GM19463 (cell line): ENCODE measurements at regions not wholly inside any gene's neighbourhood (a gene's known extent, or its start where the extent isn't known, plus 50 kb on each side); places are given as distances from the start of the nearest gene placed in this dataset.

Experiments
- ATAC-seq: cut with Tn5 transposase; IDR thresholded peaks from one replicate; pipeline ENCODE4 v1.9.1; 2021; ENCODE audit warnings: mild to moderate bottlenecking, moderate library complexity; ENCODE audit not compliant: unreplicated experiment

DNA sequence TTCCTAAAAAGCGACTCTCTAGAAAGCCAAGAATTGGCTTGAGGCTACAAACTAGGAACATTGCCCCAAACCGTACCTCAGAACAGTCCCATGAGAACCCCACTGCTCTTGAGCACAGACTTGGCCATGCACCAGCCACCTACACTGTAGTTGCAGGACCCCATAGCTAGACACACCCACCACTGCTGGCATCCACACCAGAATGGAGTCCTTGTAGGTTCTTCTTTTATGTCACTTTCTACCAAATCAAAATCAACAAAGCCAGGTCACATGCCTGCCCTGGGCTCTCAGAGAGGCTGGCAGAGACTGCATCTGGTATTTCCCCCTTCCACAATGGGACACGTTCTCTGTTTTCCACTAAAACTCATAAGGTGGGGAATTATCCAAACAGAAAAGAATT lies 290.5 kb downstream of the SHOX2 start:
- ATAC-seq = no peak

GRCh38 chr3:157810924-157811718 lies 295.1 kb downstream of the SHOX2 start:
- no peak for ATAC-seq

GRCh38 chr3:157807280-157807679 lies 298.9 kb downstream of the SHOX2 start:
- ATAC-seq = no peak

DNA sequence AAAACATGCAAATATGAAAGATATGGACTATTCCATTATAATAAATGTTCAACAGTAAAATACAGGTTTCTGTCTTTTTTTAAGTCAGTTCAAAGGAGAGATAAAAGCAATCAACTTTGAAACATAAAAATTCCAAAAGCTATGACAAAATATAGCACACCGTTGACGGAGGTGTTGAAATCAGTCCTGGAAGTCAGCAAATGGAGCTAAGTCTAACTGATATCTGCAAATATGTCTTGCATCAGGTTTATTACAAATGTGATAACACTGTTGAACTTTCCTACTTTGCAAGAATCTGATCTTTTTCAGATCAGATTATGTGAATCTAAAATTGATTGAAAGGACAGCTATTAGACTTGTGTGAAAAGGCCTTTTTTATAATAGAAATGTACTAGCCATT lies 300.7 kb downstream of the SHOX2 start:
- ATAC-seq = no peak

DNA sequence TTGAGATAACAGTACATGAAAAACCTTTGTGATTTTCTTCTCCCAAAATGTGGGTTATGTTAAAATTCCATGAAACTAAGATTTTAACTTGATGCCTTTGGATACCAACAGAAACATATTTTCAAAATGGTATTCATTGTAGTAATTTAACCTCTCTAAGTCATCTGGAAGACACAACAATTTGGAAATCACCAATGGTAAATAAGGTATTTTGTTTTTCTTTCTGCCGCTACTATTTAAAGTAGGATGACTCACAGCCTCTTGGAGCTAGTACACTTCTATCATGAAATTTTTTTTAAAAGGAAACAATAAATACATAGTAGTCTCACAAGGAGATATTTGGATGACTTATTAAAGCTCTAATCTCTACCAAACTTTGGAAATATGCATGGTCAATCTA lies 291.6 kb upstream of the VEPH1 start:
- no peak for ATAC-seq

DNA sequence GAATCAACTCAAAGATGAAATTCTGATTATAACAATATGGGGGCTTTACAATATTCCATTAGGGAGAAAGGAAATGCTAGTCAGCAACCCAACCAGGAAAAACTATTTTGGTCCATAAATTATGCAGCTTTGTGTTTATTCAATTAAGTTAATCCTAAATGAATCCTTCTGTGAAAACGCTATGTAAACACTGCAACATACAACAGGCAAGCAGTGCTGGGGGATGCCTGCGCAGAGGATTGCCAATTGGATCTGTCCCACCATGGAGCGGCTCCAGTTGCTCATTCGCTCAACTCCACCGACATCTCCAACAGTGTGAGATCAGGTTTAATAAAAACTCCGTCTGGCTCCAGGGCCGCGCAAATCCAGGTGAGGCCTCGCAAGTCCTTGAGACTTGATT lies 290.5 kb upstream of the VEPH1 start:
- no peak for ATAC-seq

DNA sequence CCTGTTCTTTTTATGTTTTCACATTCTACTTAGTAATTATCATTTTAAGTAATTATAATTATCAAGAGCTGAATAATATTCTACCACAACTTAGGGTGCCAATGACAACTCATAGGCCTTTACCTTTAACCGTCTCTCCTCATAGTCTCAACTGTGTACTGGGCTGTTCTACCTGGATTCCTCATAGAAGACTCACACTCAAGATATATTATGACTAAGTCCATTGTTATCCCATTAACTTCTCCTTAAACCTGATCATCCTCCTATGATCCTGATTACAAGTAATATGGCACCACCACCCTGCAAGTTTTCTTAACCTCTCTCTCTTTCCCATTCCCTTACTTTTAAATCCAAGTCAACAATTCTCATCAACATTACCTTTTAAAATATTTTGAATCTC lies 285.9 kb upstream of the VEPH1 start:
- ATAC-seq = no peak

DNA sequence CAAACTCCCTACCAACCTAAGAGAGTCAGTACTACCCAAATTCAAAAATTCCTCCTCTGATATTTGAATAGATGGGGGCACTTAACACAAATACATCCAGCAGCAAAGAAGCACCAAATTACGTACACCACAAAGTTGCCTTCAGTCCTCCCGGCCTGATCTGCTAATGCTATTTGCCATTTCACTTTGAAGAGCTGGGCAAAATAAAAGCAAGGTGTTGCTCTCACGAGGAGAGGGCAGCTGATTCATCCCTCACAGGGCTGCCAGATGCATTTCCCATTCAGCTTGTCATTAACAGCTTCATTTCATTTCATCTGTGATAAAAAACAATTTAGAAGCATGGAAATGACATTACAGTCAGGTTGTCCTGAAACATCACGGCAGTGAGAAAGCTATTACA lies 283.4 kb upstream of the VEPH1 start:
- no peak for ATAC-seq

GRCh38 chr3:157786211-157786610 lies 283.0 kb upstream of the VEPH1 start:
- no peak for ATAC-seq

GRCh38 chr3:157785102-157785826 lies 282.0 kb upstream of the VEPH1 start:
- no peak for ATAC-seq

DNA sequence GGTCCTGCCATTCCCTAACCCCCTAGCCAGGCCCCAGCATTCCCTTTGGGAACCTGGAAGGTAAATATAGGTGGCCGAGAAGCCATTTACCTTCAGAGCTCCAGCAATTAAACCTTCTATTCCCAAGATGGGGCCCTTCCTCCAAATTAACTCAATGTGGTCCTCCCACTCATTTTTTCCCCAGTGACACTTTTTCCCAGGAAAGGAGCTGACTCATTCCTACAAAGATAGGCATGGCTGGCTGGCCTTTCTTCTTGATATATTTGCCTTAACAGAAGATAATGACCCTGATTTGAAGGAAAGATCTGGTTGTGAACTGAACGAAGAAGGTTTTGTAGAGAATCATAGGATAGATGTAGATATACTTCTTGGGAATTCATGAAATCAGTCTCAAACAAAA lies 279.0 kb upstream of the VEPH1 start:
- no peak for ATAC-seq

DNA sequence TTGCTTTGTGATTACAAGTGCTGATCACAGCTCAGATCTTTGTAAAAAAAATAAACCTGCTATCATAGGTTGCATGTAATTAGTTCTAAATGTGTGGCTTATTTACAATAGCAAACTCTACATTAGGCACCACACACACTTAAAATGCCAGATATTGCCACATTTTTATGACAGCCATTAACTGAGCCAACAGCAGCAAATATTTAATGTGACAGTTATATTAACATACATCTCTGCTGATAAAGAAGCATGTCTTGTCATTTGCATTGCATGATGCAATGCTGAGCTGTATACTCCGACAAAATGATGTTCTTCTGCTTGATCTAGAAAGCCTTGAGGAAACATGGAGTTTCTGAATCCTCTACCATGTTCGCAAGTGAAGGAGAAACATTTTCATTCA lies 273.6 kb upstream of the VEPH1 start:
- no peak for ATAC-seq

- ATAC-seq = no peak
Measured at GRCh38 chr3:157775446-157775845, 272.2 kb upstream of the VEPH1 start.

GRCh38 chr3:157769378-157769777 lies 266.2 kb upstream of the VEPH1 start:
- no peak for ATAC-seq

- ATAC-seq = no peak
Measured at GRCh38 chr3:157767607-157768006, 264.4 kb upstream of the VEPH1 start.

DNA sequence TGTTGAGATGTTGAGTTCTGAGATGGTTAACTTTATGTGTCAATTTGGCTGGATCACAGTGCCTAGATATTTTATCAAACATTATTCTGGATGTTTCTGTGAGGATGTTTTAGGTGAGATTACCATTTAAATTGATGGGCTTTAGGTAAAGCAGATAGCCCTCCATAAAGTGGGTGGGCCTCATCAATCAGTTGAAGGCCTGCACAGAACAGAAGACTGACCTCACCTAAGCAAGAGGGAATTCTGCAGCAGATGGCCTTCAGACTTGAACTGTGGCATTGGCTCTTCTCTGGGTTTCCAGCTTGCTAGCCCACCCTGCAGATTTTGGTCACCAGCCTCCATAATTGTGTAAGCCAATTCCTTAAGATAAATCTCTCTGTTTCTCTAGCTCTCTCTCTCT lies 260.4 kb upstream of the VEPH1 start:
- no peak for ATAC-seq

DNA sequence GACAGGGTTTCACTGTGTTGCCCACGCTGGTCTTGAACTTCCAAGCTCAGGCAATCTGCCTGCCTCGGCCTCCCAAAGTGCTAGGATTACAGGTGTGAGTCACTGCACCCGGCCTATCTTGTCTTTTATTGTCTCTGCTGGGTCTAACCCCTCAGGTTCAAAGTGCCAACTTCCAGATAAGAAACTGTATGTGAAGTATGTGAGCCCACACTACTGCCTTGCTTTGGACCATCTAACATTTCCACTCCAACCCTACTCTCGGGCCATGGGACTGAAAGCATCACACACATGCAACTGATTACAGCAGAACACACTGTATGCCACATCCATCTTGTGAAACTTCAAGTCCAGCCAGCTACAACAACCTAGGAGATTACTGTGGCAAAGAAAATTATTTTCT lies 256.1 kb upstream of the VEPH1 start:
- ATAC-seq = no peak

DNA sequence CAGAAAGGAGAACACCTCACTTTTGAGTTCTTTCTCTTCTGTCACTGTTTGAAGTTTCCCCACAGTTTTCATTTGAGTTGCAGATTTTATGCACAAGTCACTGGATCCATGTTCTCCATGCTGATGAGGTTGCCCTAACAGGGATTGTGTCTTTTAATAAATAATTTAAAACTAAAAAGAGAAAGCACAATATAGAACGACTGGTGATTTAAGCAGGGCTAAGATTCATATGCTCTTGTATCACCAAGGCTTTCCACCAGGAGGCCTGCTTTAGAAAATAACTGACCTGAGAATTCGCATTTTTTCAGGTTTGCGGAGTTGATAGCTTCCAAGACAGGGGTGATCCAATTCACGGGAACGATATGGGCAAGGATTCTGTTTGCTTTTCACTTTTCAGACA lies 252.0 kb upstream of the VEPH1 start:
- no peak for ATAC-seq

DNA sequence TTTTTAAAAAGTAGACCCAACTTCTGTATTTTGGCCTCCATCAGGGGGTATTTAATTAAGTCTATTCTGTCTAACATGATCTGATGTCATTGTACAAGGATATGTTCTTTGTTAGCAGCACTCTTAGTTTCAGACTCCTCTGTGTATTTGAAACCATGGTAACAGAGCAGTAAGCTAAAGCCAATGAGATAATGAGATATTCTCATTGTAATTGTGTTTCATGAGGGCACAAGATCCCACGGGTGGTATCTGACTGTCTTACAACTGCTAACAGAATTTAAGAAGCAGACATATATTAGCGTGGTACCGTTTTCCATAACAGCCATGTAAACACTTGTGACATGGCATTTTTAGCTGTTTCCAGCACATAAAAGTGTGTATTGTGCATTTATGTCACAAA lies 251.2 kb upstream of the VEPH1 start:
- no peak for ATAC-seq

GRCh38 chr3:157753787-157754136 lies 250.5 kb upstream of the VEPH1 start:
- no peak for ATAC-seq

DNA sequence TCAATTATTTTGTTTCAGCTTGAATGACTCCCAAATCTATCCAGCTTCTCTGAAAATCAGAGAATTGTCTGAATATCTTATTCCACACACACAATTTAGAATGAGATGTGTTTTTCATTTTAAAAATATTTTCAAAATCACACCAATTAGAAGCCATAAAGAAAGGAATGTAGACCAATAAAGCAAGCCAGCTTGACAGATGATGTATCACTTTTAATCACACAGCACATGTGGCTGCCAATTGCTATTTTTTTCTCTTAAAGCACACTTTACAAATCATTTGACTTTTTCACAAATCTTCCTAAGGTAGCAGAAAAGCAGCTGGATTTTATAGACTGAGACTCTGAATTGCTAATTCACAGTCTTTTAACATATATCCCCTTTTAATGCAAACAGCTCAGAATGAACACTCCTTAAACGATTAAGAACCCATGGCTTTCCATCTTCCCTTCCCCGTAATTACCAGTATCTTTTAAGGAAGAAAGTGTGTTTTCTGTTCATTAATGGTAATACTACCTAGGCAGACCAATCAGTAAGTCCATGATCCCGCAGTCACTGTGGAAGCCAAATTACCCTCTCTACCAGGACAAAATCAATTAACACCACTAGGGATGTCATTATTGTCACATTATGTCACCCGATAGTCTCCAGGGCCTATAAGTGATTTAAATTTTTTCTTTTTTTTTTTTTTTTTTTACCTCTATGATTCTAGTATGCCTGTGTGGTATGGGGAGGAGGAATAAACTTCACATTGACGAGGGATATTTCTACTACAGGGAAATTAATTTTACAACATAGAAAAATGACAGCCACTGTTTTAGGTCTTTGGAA lies 250.0 kb upstream of the VEPH1 start:
- ATAC-seq = no peak

- no peak for ATAC-seq
Measured at GRCh38 chr3:157752554-157752953, 249.3 kb upstream of the VEPH1 start.
